MM.1S (cell line): ENCODE measurements at regions not wholly inside any gene's neighbourhood (a gene's known extent, or its start where the extent isn't known, plus 50 kb on each side); places are given as distances from the start of the nearest gene placed in this dataset.
"Not testable (repeated sequence)": the region's sequence is repeated elsewhere in the genome, so short reads cannot be mapped to it uniquely, and the experiment has no call there.

ENCODE experiments used
- EZH2 ChIP-seq: fragments of 300-600 bp; sonication (generic); optimal IDR thresholded peaks from 2 replicates; pipeline ENCODE3; 2017; ENCODE audit warnings: low read depth, mild to moderate bottlenecking, antibody characterized with exemption, low read length, mixed read lengths
- TF ChIP-seq, protein P1 (sequence below): fragments of 300-600 bp; sonication (generic); IDR thresholded peaks from 2 replicates; pipeline ENCODE4 v1.5.1; 2016; ENCODE audit warnings: antibody characterized with exemption, low read length, mixed read lengths

- TF ChIP-seq, protein P1, sequence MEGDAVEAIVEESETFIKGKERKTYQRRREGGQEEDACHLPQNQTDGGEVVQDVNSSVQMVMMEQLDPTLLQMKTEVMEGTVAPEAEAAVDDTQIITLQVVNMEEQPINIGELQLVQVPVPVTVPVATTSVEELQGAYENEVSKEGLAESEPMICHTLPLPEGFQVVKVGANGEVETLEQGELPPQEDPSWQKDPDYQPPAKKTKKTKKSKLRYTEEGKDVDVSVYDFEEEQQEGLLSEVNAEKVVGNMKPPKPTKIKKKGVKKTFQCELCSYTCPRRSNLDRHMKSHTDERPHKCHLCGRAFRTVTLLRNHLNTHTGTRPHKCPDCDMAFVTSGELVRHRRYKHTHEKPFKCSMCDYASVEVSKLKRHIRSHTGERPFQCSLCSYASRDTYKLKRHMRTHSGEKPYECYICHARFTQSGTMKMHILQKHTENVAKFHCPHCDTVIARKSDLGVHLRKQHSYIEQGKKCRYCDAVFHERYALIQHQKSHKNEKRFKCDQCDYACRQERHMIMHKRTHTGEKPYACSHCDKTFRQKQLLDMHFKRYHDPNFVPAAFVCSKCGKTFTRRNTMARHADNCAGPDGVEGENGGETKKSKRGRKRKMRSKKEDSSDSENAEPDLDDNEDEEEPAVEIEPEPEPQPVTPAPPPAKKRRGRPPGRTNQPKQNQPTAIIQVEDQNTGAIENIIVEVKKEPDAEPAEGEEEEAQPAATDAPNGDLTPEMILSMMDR = not testable (repeated sequence)
- not testable (repeated sequence) for TF ChIP-seq EZH2
These were observed 2785.8 kb downstream of the RPIA start for GRCh38 chr2:91477291-91477690.
